Ishikawa (cell line): ENCODE measurements at regions not wholly inside any gene's neighbourhood (a gene's known extent, or its start where the extent isn't known, plus 50 kb on each side); places are given as distances from the start of the nearest gene placed in this dataset.

Source experiments
- CEBPB ChIP-seq: IDR thresholded peaks from 2 replicates; pipeline ENCODE4 v1.6.1; 2012
- CREB1 ChIP-seq: IDR thresholded peaks from 2 replicates; pipeline ENCODE4 v1.6.1; 2012; ENCODE audit warnings: low read depth
- EGR1 ChIP-seq: IDR thresholded peaks from 2 replicates; pipeline ENCODE4 v1.6.1; 2012
- EP300 ChIP-seq: IDR thresholded peaks from 2 replicates; pipeline ENCODE4 v1.6.1; 2012; ENCODE audit warnings: borderline replicate concordance
- FOXM1 ChIP-seq: IDR thresholded peaks from 2 replicates; pipeline ENCODE4 v1.6.1; 2012; ENCODE audit warnings: low read depth, borderline replicate concordance
- MAX ChIP-seq: IDR thresholded peaks from 2 replicates; pipeline ENCODE4 v1.6.1; 2012
- NFIC ChIP-seq: IDR thresholded peaks from 2 replicates; pipeline ENCODE4 v1.6.1; 2012
- RAD21 ChIP-seq: IDR thresholded peaks from 2 replicates; pipeline ENCODE4 v1.6.1; 2012; ENCODE audit warnings: low read depth
- TAF1 ChIP-seq: IDR thresholded peaks from 2 replicates; pipeline ENCODE4 v1.6.1; 2012; ENCODE audit warnings: low read depth, mild to moderate bottlenecking
- TCF12 ChIP-seq: IDR thresholded peaks from 2 replicates; pipeline ENCODE4 v1.6.1; 2012; ENCODE audit warnings: low read depth
- TEAD4 ChIP-seq: IDR thresholded peaks from 2 replicates; pipeline ENCODE4 v1.6.1; 2012
- USF1 ChIP-seq: IDR thresholded peaks from 2 replicates; pipeline ENCODE4 v1.6.1; 2012
- YY1 ChIP-seq: IDR thresholded peaks from 2 replicates; pipeline ENCODE4 v1.6.1; 2012; ENCODE audit warnings: low read depth
- ZBTB7A ChIP-seq: IDR thresholded peaks from 2 replicates; pipeline ENCODE4 v1.6.1; 2012; ENCODE audit warnings: low read depth
- TF ChIP-seq, protein P1 (sequence below): IDR thresholded peaks from 2 replicates; pipeline ENCODE4 v1.6.1; 2012; ENCODE audit warnings: low read depth, mild to moderate bottlenecking

GRCh38 chr2:57877811-57878170, 168.8 kb upstream of the VRK2 start:
- TF ChIP-seq YY1, result no peak
- no peak for TF ChIP-seq FOXM1
- no peak for TF ChIP-seq ZBTB7A

DNA sequence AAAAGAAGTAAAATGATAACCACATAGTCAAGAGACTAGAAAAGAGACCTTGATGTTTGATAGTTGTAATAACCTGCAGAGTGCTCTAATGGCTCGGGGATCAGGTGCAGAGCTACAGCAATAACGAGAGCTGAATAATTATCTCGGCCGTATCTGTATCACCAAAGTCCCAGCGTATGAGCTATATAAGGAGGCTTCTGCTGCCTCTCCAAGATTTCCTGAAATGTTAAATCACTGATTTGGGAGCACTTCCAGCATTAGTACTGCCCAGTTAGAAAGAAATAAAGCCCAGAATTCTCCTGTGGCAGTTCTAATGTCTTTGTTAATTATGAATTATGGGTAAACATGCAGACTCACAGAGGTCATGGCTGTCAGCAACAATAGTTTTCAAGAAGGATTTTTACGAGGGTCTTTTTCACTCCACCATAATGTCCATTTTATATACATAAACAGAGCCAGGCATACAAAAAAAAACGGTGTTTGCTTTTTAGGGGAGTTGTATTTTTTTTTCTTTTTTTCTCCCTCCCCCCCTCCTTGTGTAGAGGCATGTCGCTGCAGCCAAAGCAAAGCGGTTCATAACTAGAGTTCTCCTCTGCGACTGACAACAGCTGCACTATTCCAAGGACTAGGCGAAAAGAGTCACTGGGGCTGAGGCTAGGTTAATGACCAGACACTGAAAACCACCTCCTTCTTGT, 168.3 kb upstream of the VRK2 start:
- TF ChIP-seq TEAD4, result no peak
- TF ChIP-seq ZBTB7A, result no peak
- TF ChIP-seq EP300, result no peak

DNA sequence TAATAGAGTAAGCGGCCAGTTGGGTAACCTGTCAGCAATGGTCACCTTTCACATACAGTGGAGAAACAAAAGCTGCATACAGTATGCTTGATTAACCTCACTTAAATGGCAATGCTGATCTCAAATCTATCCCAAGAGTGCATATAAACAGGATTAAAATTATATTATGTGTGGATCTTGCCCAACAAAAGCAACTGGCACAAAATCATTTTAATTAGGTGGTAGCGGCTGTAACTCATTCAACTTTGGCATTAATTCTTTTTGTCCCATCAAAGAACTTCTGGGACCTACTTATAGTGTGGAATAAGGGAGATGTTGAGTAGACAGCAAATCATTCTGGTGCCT, 167.8 kb upstream of the VRK2 start:
- TF ChIP-seq TCF12 (no peak), EP300 (no peak), YY1 (no peak), RAD21 (no peak), EGR1 (no peak), ZBTB7A (no peak), TAF1 (no peak), MAX (no peak), CEBPB (no peak), USF1 (no peak), NFIC (no peak)
- TF ChIP-seq, protein P1, sequence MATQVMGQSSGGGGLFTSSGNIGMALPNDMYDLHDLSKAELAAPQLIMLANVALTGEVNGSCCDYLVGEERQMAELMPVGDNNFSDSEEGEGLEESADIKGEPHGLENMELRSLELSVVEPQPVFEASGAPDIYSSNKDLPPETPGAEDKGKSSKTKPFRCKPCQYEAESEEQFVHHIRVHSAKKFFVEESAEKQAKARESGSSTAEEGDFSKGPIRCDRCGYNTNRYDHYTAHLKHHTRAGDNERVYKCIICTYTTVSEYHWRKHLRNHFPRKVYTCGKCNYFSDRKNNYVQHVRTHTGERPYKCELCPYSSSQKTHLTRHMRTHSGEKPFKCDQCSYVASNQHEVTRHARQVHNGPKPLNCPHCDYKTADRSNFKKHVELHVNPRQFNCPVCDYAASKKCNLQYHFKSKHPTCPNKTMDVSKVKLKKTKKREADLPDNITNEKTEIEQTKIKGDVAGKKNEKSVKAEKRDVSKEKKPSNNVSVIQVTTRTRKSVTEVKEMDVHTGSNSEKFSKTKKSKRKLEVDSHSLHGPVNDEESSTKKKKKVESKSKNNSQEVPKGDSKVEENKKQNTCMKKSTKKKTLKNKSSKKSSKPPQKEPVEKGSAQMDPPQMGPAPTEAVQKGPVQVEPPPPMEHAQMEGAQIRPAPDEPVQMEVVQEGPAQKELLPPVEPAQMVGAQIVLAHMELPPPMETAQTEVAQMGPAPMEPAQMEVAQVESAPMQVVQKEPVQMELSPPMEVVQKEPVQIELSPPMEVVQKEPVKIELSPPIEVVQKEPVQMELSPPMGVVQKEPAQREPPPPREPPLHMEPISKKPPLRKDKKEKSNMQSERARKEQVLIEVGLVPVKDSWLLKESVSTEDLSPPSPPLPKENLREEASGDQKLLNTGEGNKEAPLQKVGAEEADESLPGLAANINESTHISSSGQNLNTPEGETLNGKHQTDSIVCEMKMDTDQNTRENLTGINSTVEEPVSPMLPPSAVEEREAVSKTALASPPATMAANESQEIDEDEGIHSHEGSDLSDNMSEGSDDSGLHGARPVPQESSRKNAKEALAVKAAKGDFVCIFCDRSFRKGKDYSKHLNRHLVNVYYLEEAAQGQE, result no peak

- TF ChIP-seq EP300 (no peak), USF1 (no peak), YY1 (no peak), NFIC (no peak), RAD21 (no peak), FOXM1 (no peak), CREB1 (no peak), EGR1 (no peak), CEBPB (no peak), ZBTB7A (no peak), TEAD4 (no peak), TAF1 (no peak)
- TF ChIP-seq, protein P1, result no peak
Measured at GRCh38 chr2:57880446-57880845, 166.2 kb upstream of the VRK2 start.

GRCh38 chr2:57880967-57881366, 165.6 kb upstream of the VRK2 start:
- TF ChIP-seq, protein P1, result no peak
- TF ChIP-seq TEAD4 (no peak), EP300 (no peak), TCF12 (no peak), ZBTB7A (no peak)
